A673 (cell line): ENCODE measurements at regions not wholly inside any gene's neighbourhood (a gene's known extent, or its start where the extent isn't known, plus 50 kb on each side); places are given as distances from the start of the nearest gene placed in this dataset.

ENCODE experiments used
- EZH2 ChIP-seq: fragments of 200-600 bp; sonication (generic); IDR thresholded peaks from 2 replicates; pipeline ENCODE4 v1.6.1; 2017; ENCODE audit warnings: borderline replicate concordance, low read depth, mild to moderate bottlenecking, mixed read lengths, antibody characterized with exemption, low read length; ENCODE audit not compliant: poor library complexity, severe bottlenecking
- TF ChIP-seq, protein P1 (sequence below): fragments of 300-800, 200-600 bp; sonication (generic); conservative IDR thresholded peaks from 2 replicates; pipeline ENCODE4 v1.5.1; 2017; ENCODE audit warnings: low read depth, mild to moderate bottlenecking, antibody characterized with exemption, low read length, moderate library complexity, mixed read lengths

- TF ChIP-seq, protein P1, sequence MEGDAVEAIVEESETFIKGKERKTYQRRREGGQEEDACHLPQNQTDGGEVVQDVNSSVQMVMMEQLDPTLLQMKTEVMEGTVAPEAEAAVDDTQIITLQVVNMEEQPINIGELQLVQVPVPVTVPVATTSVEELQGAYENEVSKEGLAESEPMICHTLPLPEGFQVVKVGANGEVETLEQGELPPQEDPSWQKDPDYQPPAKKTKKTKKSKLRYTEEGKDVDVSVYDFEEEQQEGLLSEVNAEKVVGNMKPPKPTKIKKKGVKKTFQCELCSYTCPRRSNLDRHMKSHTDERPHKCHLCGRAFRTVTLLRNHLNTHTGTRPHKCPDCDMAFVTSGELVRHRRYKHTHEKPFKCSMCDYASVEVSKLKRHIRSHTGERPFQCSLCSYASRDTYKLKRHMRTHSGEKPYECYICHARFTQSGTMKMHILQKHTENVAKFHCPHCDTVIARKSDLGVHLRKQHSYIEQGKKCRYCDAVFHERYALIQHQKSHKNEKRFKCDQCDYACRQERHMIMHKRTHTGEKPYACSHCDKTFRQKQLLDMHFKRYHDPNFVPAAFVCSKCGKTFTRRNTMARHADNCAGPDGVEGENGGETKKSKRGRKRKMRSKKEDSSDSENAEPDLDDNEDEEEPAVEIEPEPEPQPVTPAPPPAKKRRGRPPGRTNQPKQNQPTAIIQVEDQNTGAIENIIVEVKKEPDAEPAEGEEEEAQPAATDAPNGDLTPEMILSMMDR: no peak
- no peak for TF ChIP-seq EZH2
These were observed 69.5 kb upstream of the GPR158 start for GRCh38 chr10:25105262-25105661.
